Pulmonary artery endothelial cell (primary cell): ENCODE measurements at regions not wholly inside any gene's neighbourhood (a gene's known extent, or its start where the extent isn't known, plus 50 kb on each side); places are given as distances from the start of the nearest gene placed in this dataset.
A peak's percentile ranks its signal among the peaks of the same experiment; 100 is the strongest.

ENCODE experiments used
- DNase-seq: peaks from one replicate; pipeline ENCODE4 v3.0.0-alpha.2; 2011; ENCODE audit warnings: low read depth, low spot score

- no peak for DNase-seq
Measured at GRCh38 chr12:78403681-78404080, 460.9 kb upstream of the SYT1 start.

DNA sequence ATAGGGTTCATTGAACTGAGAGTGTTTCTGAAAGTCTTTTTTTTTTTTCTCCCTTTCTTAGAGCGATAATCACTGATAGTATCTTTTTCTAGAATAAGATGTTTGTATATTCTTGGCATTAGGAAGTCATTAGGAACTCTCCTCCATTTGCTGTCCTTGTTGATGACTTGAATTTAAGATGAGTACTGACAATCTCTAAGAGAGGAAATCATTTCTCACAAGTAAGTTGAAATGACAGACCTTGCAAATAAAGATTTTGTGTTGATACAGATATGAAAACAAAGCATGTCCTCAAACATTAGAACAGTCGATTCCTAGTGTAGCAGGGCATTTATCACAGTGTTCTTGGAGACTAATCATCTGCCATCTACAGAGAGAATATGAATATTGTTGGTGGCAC lies 458.4 kb upstream of the SYT1 start:
- no peak for DNase-seq

- no peak for DNase-seq
Measured at GRCh38 chr12:78406828-78407227, 457.7 kb upstream of the SYT1 start.

- DNase-seq = no peak
Measured at GRCh38 chr12:78407722-78408121, 456.9 kb upstream of the SYT1 start.

GRCh38 chr12:78414071-78414470 lies 450.5 kb upstream of the SYT1 start:
- no peak for DNase-seq

DNA sequence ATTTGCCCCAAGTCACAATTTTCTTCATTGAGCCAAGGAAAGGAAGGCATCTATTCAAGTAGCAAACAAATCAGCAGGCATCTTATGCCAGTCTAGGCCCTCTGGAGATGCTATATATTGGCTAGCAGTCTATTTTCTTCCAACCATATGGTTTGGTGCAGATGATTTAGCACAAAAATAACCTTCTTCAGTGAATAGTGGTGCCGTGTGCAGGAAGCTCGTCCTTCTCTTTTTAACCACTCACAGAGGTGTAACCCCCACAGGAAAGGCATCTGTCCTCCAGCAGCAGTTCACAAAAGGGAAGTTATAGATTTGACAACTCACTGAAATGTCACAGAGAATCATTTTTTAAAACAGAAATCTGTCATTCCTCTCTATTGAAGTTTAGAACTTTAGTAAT lies 445.7 kb upstream of the SYT1 start:
- DNase-seq = no peak

GRCh38 chr12:78419513-78419912 lies 445.1 kb upstream of the SYT1 start:
- DNase-seq = no peak

- no peak for DNase-seq
Measured at GRCh38 chr12:78420991-78421390, 443.6 kb upstream of the SYT1 start.

DNA sequence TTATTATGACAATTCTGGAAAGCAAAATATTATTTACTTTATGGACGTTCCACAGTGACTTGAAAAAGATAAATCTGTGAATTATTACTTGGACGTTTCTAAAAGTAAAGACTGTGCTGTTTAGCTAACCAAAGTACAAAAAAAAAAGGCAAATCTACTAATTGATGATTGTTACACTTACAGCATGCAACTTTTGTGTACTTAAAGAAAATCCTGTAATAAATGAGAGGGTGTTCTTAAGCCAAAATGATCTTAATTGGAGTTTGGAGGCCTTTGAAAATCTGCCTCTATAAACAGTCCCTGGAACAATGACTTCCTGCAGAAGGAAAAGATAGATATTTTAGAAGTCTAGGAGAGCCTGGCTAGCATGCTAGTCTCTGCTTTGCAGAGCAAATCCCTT lies 434.0 kb upstream of the SYT1 start:
- no peak for DNase-seq

DNA sequence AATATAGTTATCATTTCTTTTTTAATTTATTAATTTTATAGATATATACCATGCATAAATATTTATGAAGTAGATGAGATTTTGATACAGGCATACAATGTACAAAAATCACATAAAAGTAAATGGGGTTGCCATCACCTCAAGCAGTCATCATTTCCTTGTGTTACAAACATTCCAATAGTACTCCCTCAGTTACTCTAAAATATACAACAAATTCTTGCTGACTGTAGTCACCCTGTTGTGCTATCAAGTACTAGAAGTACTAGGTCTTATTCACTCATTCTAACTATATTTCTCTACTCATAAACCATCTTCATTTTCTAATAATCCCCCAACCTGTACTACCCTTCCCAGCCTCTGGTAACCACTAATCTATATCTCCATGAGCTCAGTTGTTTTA lies 432.6 kb upstream of the SYT1 start:
- DNase-seq = no peak

DNA sequence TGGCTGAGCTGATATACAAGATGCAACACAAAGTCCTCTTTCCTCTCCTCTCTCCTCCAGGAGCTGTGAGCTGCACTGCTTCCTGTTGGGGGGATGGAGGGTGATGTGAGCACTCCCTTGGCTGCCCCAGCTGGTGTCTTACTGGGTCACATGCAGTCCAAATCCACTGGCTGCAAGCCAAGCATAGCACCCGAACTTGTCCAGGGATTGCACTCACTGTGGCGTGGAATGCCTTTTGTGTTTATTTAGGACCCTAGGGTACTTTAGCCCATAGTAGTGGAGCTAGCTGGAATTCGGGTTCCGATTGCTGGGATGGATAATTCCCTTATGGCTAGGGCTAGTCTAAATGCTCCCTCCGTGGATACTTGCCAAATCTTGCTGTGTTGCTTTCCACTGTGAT lies 424.9 kb upstream of the SYT1 start:
- no peak for DNase-seq

- no peak for DNase-seq
Measured at GRCh38 chr12:78441737-78442453, 422.7 kb upstream of the SYT1 start.

DNA sequence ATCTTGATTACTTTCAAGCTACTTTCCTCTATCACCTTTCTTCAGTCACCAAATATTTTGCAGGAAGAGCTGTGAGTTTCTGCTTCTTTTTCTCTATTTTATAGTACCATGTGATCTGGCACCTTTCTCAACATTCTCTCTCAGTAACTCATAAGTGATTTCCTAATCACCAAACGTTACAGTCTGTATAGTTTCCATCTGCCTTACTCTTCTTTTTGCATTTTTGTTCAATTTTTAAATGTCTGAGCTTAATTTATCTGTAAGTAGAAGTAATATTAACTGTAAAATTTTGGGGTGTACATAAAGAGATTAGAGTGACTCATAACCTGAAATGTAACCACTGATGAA lies 422.1 kb upstream of the SYT1 start:
- no peak for DNase-seq

DNA sequence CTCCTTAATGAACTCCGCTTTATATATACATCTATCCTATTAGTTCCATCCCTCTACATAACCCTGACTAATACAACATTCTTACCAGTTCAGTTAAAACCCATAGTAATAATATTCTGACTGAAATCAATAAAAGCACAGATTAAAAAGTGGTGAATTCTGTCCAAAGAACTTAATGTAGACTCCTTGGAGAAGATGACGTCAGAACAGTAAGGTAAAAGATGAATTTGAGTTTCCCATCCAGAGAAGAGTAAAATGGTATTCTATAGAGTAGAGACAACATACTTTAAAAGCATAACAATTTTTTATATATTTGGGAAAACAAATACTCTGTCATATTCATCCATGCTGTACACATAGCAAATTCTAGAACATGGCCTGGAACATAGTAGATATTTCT lies 418.0 kb upstream of the SYT1 start:
- no peak for DNase-seq

DNA sequence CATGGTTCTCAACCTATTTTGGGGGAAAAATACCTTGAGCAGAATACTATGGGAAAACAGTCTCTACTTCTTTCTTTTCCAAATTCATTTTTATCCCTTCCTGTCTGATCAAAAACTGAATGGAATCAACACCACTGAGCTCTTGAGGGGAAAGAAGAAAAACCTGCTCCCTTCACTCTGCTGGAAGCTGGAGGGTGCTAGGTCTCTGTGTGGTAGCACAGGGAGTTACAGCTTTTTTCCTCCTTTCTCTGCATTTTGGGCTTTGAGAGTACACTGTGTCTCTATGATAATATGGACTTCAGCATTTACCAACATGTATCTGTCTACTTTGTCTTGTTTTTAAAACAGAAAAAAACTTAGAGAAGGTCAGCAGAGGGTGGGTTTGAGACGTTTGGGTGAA lies 417.2 kb upstream of the SYT1 start:
- DNase-seq = no peak

GRCh38 chr12:78448692-78449091 lies 415.9 kb upstream of the SYT1 start:
- no peak for DNase-seq

DNA sequence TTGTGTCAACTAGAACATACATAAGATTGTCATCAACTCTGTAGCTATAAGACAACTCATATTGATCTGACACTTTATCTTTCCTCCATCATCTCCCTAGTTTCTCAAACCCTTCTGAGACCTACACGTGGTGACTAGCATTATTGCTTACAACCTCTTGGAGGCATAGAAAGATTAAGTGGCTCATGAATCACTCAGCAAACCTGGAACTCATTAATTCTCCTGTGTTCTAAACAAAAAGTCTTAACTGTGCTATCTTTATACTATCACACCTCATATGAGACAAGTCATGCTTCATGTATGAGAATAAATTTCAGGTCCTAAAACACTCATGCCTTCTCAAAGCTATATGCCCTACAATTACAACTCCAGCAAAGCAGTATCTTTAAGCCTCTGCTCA lies 408.6 kb upstream of the SYT1 start:
- DNase-seq = no peak

DNA sequence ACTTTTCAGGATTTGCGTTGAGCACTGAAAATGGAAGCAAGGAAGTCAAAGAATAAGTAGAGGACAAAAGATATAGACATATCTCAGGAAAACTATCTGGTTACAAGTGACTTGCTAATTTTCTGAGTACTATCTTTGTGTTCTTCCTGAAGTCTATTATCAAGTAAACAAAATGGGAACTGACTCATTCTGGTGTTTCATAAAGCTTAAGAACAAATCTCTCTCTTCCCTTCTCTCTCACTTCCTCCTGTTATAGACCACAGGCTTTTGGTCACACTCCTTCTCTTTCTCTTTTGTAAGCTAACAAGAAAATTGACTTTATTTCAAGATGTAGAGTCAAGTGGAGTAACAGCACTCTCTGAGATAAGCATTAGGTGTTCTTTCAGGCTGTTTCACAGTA lies 406.6 kb upstream of the SYT1 start:
- DNase-seq = no peak

- DNase-seq = peak; percentile 7
Measured at GRCh38 chr12:78470354-78471195, 394.0 kb upstream of the SYT1 start.

GRCh38 chr12:78473136-78473535 lies 391.4 kb upstream of the SYT1 start:
- DNase-seq = no peak

DNA sequence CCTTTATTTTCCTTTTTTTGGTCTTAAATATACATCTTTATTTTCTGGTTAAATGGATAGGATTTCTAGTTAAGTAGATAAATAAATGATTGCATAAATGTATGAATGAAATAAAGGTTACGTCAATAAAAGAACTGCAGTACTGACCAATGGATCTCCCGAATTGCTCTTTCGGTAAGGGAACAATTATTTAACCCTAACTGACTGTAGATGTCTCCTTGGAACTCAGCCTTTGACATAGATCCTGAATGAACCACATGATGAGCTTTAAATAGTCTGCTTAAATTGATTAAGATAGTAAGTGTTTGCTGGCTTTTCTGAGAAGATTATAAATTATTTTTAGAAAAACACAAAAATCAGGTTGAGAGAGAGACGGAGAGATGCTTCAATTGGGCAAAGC lies 391.0 kb upstream of the SYT1 start:
- DNase-seq = no peak

- DNase-seq = no peak
Measured at GRCh38 chr12:78483767-78484315, 380.7 kb upstream of the SYT1 start.

DNA sequence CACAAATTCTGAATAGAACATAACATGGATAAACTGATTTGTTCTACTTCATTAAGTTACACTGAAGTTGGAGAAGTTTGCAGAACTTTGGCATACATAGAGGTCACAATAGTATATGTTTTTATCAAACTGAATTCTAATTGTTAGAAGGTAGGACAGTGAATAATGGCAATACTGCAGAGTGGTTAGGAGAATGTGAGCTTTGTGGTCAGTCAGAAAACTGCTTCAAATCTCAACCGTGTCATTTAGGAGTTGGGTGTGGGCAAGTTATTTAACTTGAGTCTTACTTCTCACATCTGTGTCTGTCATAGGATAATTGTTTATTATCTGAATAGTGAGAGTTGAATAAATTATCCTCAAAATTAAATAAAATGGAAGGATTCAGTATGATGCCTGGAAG lies 374.6 kb upstream of the SYT1 start:
- no peak for DNase-seq
